Liver (tissue), 8 donors: ENCODE measurements at regions not wholly inside any gene's neighbourhood (a gene's known extent, or its start where the extent isn't known, plus 50 kb on each side); places are given as distances from the start of the nearest gene placed in this dataset.

Experiments
- DNase-seq: peaks from one replicate; pipeline ENCODE4 v3.0.0-alpha.2; 2017; ENCODE audit warnings: low spot score
- H3K27ac ChIP-seq, 2 donors: one replicate each; pipeline ENCODE4 v1.7.0; 2013; ENCODE audit warnings: inconsistent platforms in 2 of 2, low read length in 2 of 2, control low read depth in 1 of 2, low read depth in 1 of 2, mild to moderate bottlenecking in 1 of 2
- H3K27me3 ChIP-seq, 4 donors: one replicate each; pipeline versions ENCODE4 v1.6.1 to v1.7.0; 2013; ENCODE audit warnings: low read length in 3 of 4, inconsistent platforms in 1 of 4, mild to moderate bottlenecking in 1 of 4, moderate library complexity in 1 of 4; ENCODE audit not compliant: control insufficient read depth in 4 of 4, insufficient read depth in 4 of 4
- H3K36me3 ChIP-seq, 4 donors: one replicate each; pipeline versions ENCODE4 v1.6.1 to v1.7.0; 2013; ENCODE audit warnings: low read length in 3 of 4, mild to moderate bottlenecking in 3 of 4, low read depth in 1 of 4, moderate library complexity in 1 of 4; ENCODE audit not compliant: control insufficient read depth in 4 of 4, insufficient read depth in 3 of 4
- H3K4me1 ChIP-seq, 4 donors: one replicate each; pipeline versions ENCODE4 v1.6.1 to v1.7.0; 2013; ENCODE audit warnings: low read length in 3 of 4, mild to moderate bottlenecking in 3 of 4, moderate library complexity in 1 of 4; ENCODE audit not compliant: control insufficient read depth in 4 of 4, insufficient read depth in 4 of 4
- H3K4me3 ChIP-seq, 3 donors: one replicate each; pipeline versions ENCODE4 v1.6.1 to v1.7.0; 2013; ENCODE audit warnings: low read length in 3 of 3, control low read depth in 1 of 3, low read depth in 1 of 3, mild to moderate bottlenecking in 1 of 3
- H3K9ac ChIP-seq, 2 donors: one replicate each; pipeline ENCODE4 v1.7.0; 2013; ENCODE audit warnings: low read length in 2 of 2, mild to moderate bottlenecking in 2 of 2, moderate library complexity in 2 of 2, control low read depth in 1 of 2, low read depth in 1 of 2
- H3K9me3 ChIP-seq, 4 donors: one replicate each; pipeline versions ENCODE4 v1.6.1 to v1.7.0; 2013; ENCODE audit warnings: low read length in 3 of 4; ENCODE audit not compliant: control insufficient read depth in 4 of 4
- ATF3 ChIP-seq: IDR thresholded peaks from 2 replicates; pipeline ENCODE4 v1.6.1; 2016; ENCODE audit warnings: antibody characterized with exemption
- CTCF ChIP-seq: fragments of 150-350 bp; IDR thresholded peaks from 2 replicates; pipeline ENCODE4 v1.5.1; 2017; ENCODE audit warnings: improper control_type of control experiment, low read depth, low read length; ENCODE audit not compliant: missing input control
- EGR1 ChIP-seq, 2 donors: IDR thresholded peaks; 2 replicates each; pipeline ENCODE4 v1.6.1; 2016 to 2018; ENCODE audit warnings: antibody characterized with exemption in 2 of 2, low read depth in 2 of 2
- GABPA ChIP-seq, 2 donors: IDR thresholded peaks in 1 of 2; conservative IDR thresholded peaks in 1 of 2; 2 replicates each; pipeline ENCODE4 v1.6.1; 2016; ENCODE audit warnings: antibody characterized with exemption in 2 of 2, mild to moderate bottlenecking in 1 of 2, moderate library complexity in 1 of 2
- HNF4A ChIP-seq, 2 donors: conservative IDR thresholded peaks; 2 replicates each; pipeline ENCODE4 v1.6.1; 2016; ENCODE audit warnings: antibody characterized with exemption in 2 of 2, mild to moderate bottlenecking in 2 of 2
- HNF4G ChIP-seq: IDR thresholded peaks from 2 replicates; pipeline ENCODE4 v1.6.1; 2016; ENCODE audit warnings: antibody characterized with exemption
- JUND ChIP-seq, 2 donors: IDR thresholded peaks; 2 replicates each; pipeline ENCODE4 v1.6.1; 2016; ENCODE audit warnings: antibody characterized with exemption in 2 of 2
- NR2F2 ChIP-seq: IDR thresholded peaks from 2 replicates; pipeline ENCODE4 v1.6.1; 2016; ENCODE audit warnings: antibody characterized with exemption
- RAD21 ChIP-seq, 2 donors: IDR thresholded peaks; 2 replicates each; pipeline ENCODE4 v1.6.1; 2016; ENCODE audit warnings: antibody characterized with exemption in 2 of 2, mild to moderate bottlenecking in 2 of 2
- REST ChIP-seq: IDR thresholded peaks from 2 replicates; pipeline ENCODE4 v1.6.1; 2016; ENCODE audit warnings: antibody characterized with exemption, mild to moderate bottlenecking
- RXRA ChIP-seq, 2 donors: IDR thresholded peaks; 2 replicates each; pipeline ENCODE4 v1.6.1; 2017 to 2018; ENCODE audit warnings: antibody characterized with exemption in 2 of 2, mild to moderate bottlenecking in 1 of 2
- SP1 ChIP-seq: IDR thresholded peaks from 2 replicates; pipeline ENCODE4 v1.6.1; 2018; ENCODE audit warnings: antibody characterized with exemption, mild to moderate bottlenecking
- YY1 ChIP-seq: IDR thresholded peaks from 2 replicates; pipeline ENCODE4 v1.6.1; 2016; ENCODE audit warnings: antibody characterized with exemption, mild to moderate bottlenecking
- ZBTB33 ChIP-seq: IDR thresholded peaks from 2 replicates; pipeline ENCODE4 v1.6.1; 2016; ENCODE audit warnings: antibody characterized with exemption
- WGBS: extraction: QIAGEN DNeasy Blood & Tissue Kit; methylation state at CpG from one replicate; pipeline ENCODE4 v1.1.7; 2013; 5-methylcytosine and 5-hydroxymethylcytosine counted together
- donor health status: healthy.
- donor health status: healthy.
- donor health status: healthy.
- donor health status: healthy.
- donor health status: healthy.

GRCh38 chr14:53896726-53897125 is 59.9 kb downstream of the BMP4 start:
- 48% methylated on average over 1 of the region's 1 CpG for WGBS
- DNase-seq, result no peak
- Histone ChIP-seq H3K36me3 (no peaks in the 10 kb centered on the region), H3K9me3 (no peaks in the 10 kb centered on the region), H3K4me1 (no peaks in the 10 kb centered on the region), H3K27ac (no peak overlapping the region), H3K4me3 (no peak overlapping the region), H3K27me3 (no peaks in the 10 kb centered on the region), H3K9ac (no peak overlapping the region)
- no peak for TF ChIP-seq ZBTB33

GRCh38 chr14:53894456-53894855 is 62.2 kb downstream of the BMP4 start:
- Histone ChIP-seq H3K9ac (no peak overlapping the region), H3K4me3 (no peak overlapping the region), H3K27ac (no peak overlapping the region), H3K27me3 (no peaks in the 10 kb centered on the region), H3K36me3 (no peaks in the 10 kb centered on the region), H3K9me3 (no peaks in the 10 kb centered on the region), H3K4me1 (peaks cover 8 to 18% (median 8%) of the 10 kb centered on the region in 4 donors)
- WGBS, result 65% methylated on average over 2 of the region's 2 CpGs
- TF ChIP-seq REST, result no peak
- TF ChIP-seq ZBTB33, result no peak
- TF ChIP-seq HNF4A (conservative IDR thresholded peaks at IDR 0.05), result no peak
- no peak for TF ChIP-seq JUND (IDR thresholded peaks at IDR 0.05)
- DNase-seq, result no peak

- H3K4me1 ChIP-seq, result peaks cover 8 to 28% (median 16%) of the 10 kb centered on the region in 4 donors
- 94% methylated on average over 2 of the region's 2 CpGs for WGBS
- H3K27me3 ChIP-seq, result no peaks in the 10 kb centered on the region
- no peaks in the 10 kb centered on the region for H3K9me3 ChIP-seq
- H3K4me3 ChIP-seq, result no peak overlapping the region
- no peak overlapping the region for H3K9ac ChIP-seq
- no peaks in the 10 kb centered on the region for H3K36me3 ChIP-seq
- DNase-seq, result no peak
- no peak overlapping the region for H3K27ac ChIP-seq
- TF ChIP-seq RAD21 (IDR thresholded peaks at IDR 0.05), result no peak
- TF ChIP-seq RXRA (IDR thresholded peaks at IDR 0.05), result no peak
- TF ChIP-seq CTCF, result no peak
- no peak for TF ChIP-seq REST
- no peak for TF ChIP-seq ATF3
- TF ChIP-seq HNF4G, result no peak
- TF ChIP-seq JUND (IDR thresholded peaks at IDR 0.05), result no peak
- TF ChIP-seq YY1, result no peak
- TF ChIP-seq SP1, result no peak
- TF ChIP-seq GABPA (IDR thresholded peaks at IDR 0.05 in 1 of 2, conservative IDR thresholded peaks at IDR 0.05 in 1 of 2), result no peak
- no peak for TF ChIP-seq NR2F2
- TF ChIP-seq EGR1 (IDR thresholded peaks at IDR 0.05; ENCODE audit: low read depth in 2 of 2), result no peak
These were observed 63.3 kb downstream of the BMP4 start for GRCh38 chr14:53893374-53893773.
